ENCODE measurements at regions not wholly inside any gene's neighbourhood (a gene's known extent, or its start where the extent isn't known, plus 50 kb on each side); places are given as distances from the start of the nearest gene placed in this dataset.
"Not testable (repeated sequence)": the region's sequence is repeated elsewhere in the genome, so short reads cannot be mapped to it uniquely, and the experiment has no call there.

GRCh38 chrX:128961290-128961689 is 562.0 kb downstream of the SMARCA1 start:
- no peak for DNase-seq (ENCODE audit: low read depth)

GRCh38 chrX:128954697-128955096 is 568.6 kb downstream of the SMARCA1 start:
- not testable (repeated sequence) for DNase-seq (ENCODE audit: low read depth)

- no peak for DNase-seq (ENCODE audit: low read depth)
Measured at GRCh38 chrX:128931071-128931470, 592.2 kb downstream of the SMARCA1 start.

GRCh38 chrX:128929271-128930057 is 593.8 kb downstream of the SMARCA1 start:
- DNase-seq (ENCODE audit: low read depth) = no peak

GRCh38 chrX:128928636-128929035 is 594.7 kb downstream of the SMARCA1 start:
- no peak for DNase-seq (ENCODE audit: low read depth)

GRCh38 chrX:128927363-128927762 is 595.9 kb downstream of the SMARCA1 start:
- no peak for DNase-seq (ENCODE audit: low read depth)

- no peak for DNase-seq (ENCODE audit: low read depth)
Measured at GRCh38 chrX:128906753-128907152, 616.5 kb downstream of the SMARCA1 start.

GRCh38 chrX:128901018-128901417 is 622.3 kb downstream of the SMARCA1 start:
- DNase-seq (ENCODE audit: low read depth) = no peak

- no peak for DNase-seq (ENCODE audit: low read depth)
Measured at GRCh38 chrX:128897621-128898020, 625.7 kb downstream of the SMARCA1 start.

- no peak for DNase-seq (ENCODE audit: low read depth)
Measured at GRCh38 chrX:128891554-128891953, 631.7 kb downstream of the SMARCA1 start.

GRCh38 chrX:128884430-128884829 is 638.9 kb downstream of the SMARCA1 start:
- no peak for DNase-seq (ENCODE audit: low read depth)

GRCh38 chrX:128883650-128884049 is 639.6 kb downstream of the SMARCA1 start:
- DNase-seq (ENCODE audit: low read depth) = no peak

- DNase-seq (ENCODE audit: low read depth) = no peak
Measured at GRCh38 chrX:128870361-128870760, 652.9 kb downstream of the SMARCA1 start.

GRCh38 chrX:128862557-128862956 is 660.7 kb downstream of the SMARCA1 start:
- DNase-seq (ENCODE audit: low read depth) = no peak

GRCh38 chrX:128848374-128848773 is 674.9 kb downstream of the SMARCA1 start:
- DNase-seq (ENCODE audit: low read depth) = no peak

GRCh38 chrX:128846385-128846784 is 676.9 kb downstream of the SMARCA1 start:
- no peak for DNase-seq (ENCODE audit: low read depth)

- no peak for DNase-seq (ENCODE audit: low read depth)
Measured at GRCh38 chrX:128818690-128819089, 704.6 kb downstream of the SMARCA1 start.

- DNase-seq (ENCODE audit: low read depth) = no peak
Measured at GRCh38 chrX:128816919-128817318, 706.4 kb downstream of the SMARCA1 start.

GRCh38 chrX:128807367-128807766 is 715.9 kb downstream of the SMARCA1 start:
- DNase-seq (ENCODE audit: low read depth) = no peak

- no peak for DNase-seq (ENCODE audit: low read depth)
Measured at GRCh38 chrX:128805236-128805635, 718.1 kb downstream of the SMARCA1 start.

- DNase-seq (ENCODE audit: low read depth) = no peak
Measured at GRCh38 chrX:128804828-128805227, 718.5 kb downstream of the SMARCA1 start.

GRCh38 chrX:128800138-128800537 is 723.2 kb downstream of the SMARCA1 start:
- DNase-seq (ENCODE audit: low read depth) = no peak

- not testable (repeated sequence) for DNase-seq (ENCODE audit: low read depth)
Measured at GRCh38 chrX:128783139-128783538, 730.9 kb upstream of the ACTRT1 start.

- DNase-seq (ENCODE audit: low read depth) = no peak
Measured at GRCh38 chrX:128781506-128781905, 729.3 kb upstream of the ACTRT1 start.

Data from GM04503 (cell line).